PC-3 (cell line): ENCODE measurements at regions not wholly inside any gene's neighbourhood (a gene's known extent, or its start where the extent isn't known, plus 50 kb on each side); places are given as distances from the start of the nearest gene placed in this dataset.

Source experiments
- ATAC-seq: fragments of 200-7000 bp; cut with Tn5 transposase; 2 replicates; pipeline ENCODE4 v1.9.1; 2020; ENCODE audit warnings: mild to moderate bottlenecking, moderate library complexity
- BruUV-seq: library from RNA; stranded (reverse); fragments of 400-500 nt; replicated peaks from 2 replicates; lab custom pipeline; 2021; lab: Mats Ljungman, UMichigan
- CTCF ChIA-PET: fragments of 300-600 bp; sonication (Branson Sonifier 250); formaldehyde crosslinking; loops from one replicate; lab custom pipeline; 2022; ENCODE audit warnings: antibody characterized with exemption; lab: Charles Lee
- POLR2A ChIA-PET: fragments of 300-600 bp; sonication (Branson Sonifier 250); formaldehyde crosslinking; loops from one replicate; lab custom pipeline; 2022; ENCODE audit warnings: antibody characterized with exemption; ENCODE audit not compliant: unreplicated experiment; lab: Charles Lee
- DNase-seq: peaks from one replicate; pipeline ENCODE4 v3.0.0-alpha.2; 2015
- H2AFZ ChIP-seq: fragments of 300-600 bp; sonication (generic); 2 replicates; pipeline ENCODE4 v1.6.0; 2016; ENCODE audit warnings: antibody characterized with exemption, low read length
- H3F3A ChIP-seq: fragments of 300-600 bp; sonication (generic); one replicate; pipeline ENCODE4 v1.6.0; 2017; ENCODE audit warnings: antibody characterized with exemption, low read length, control low read depth, mild to moderate bottlenecking; ENCODE audit not compliant: unreplicated experiment
- H3K27ac ChIP-seq: fragments of 300-600 bp; sonication (generic); 2 replicates; pipeline ENCODE4 v1.5.1; 2016; ENCODE audit warnings: mild to moderate bottlenecking, low read length
- H3K27me3 ChIP-seq: fragments of 300-600 bp; sonication (generic); 2 replicates; pipeline ENCODE4 v1.6.1; 2016; ENCODE audit warnings: low read length, mixed read lengths
- H3K36me3 ChIP-seq: fragments of 300-600 bp; sonication (generic); 2 replicates; pipeline ENCODE4 v1.6.1; 2016; ENCODE audit warnings: low read depth, mixed run types, low read length, mixed read lengths
- H3K4me1 ChIP-seq: fragments of 300-600 bp; sonication (generic); 2 replicates; pipeline ENCODE4 v1.5.1; 2016; ENCODE audit warnings: low read length; ENCODE audit not compliant: insufficient read depth
- H3K4me2 ChIP-seq: fragments of 300-600 bp; sonication (generic); 2 replicates; pipeline ENCODE4 v1.6.0; 2016; ENCODE audit warnings: low read length
- H3K4me3 ChIP-seq: fragments of 300-600 bp; sonication (generic); 2 replicates; pipeline ENCODE4 v1.5.1; 2016; ENCODE audit warnings: mild to moderate bottlenecking, low read length, mixed read lengths
- H3K79me2 ChIP-seq: fragments of 300-600 bp; sonication (generic); 2 replicates; pipeline ENCODE4 v1.6.1; 2017; ENCODE audit warnings: low read length, mixed read lengths
- H3K9ac ChIP-seq: fragments of 300-600 bp; sonication (generic); 2 replicates; pipeline ENCODE4 v1.6.0; 2016; ENCODE audit warnings: mild to moderate bottlenecking, low read length
- H3K9me2 ChIP-seq: fragments of 300-600 bp; sonication (generic); replicated peaks from 2 replicates; pipeline ENCODE4 v1.6.1; 2016; ENCODE audit warnings: mixed run types, low read length, mixed read lengths
- H3K9me3 ChIP-seq: fragments of 300-600 bp; sonication (generic); 2 replicates; pipeline ENCODE4 v1.6.1; 2016; ENCODE audit warnings: low read length, mixed read lengths
- H4K20me1 ChIP-seq: fragments of 300-600 bp; sonication (generic); 2 replicates; pipeline ENCODE4 v1.6.1; 2016; ENCODE audit warnings: low read length, mixed read lengths
- EZH2 ChIP-seq: fragments of 300-600 bp; sonication (generic); IDR thresholded peaks from one replicate; pipeline ENCODE4 v1.6.1; 2017; ENCODE audit warnings: antibody characterized with exemption, mild to moderate bottlenecking, low read length; ENCODE audit not compliant: unreplicated experiment
- EZH2phosphoT487 ChIP-seq: fragments of 300-600 bp; sonication (generic); IDR thresholded peaks from 2 replicates; pipeline ENCODE4 v1.6.1; 2018; ENCODE audit warnings: mild to moderate bottlenecking, antibody characterized with exemption, low read length, borderline replicate concordance
- intact Hi-C: fragments of 100-400 bp; cut with micrococcal nuclease; formaldehyde crosslinking; loops from 2 replicates; pipeline ENCODE4 v1.9.0; 2023
- TF ChIP-seq, protein P1 (sequence below): fragments of 300-600 bp; sonication (generic); conservative IDR thresholded peaks from 2 replicates; pipeline ENCODE4 v1.5.1; 2017; ENCODE audit warnings: antibody characterized with exemption, low read depth, mild to moderate bottlenecking, low read length

DNA sequence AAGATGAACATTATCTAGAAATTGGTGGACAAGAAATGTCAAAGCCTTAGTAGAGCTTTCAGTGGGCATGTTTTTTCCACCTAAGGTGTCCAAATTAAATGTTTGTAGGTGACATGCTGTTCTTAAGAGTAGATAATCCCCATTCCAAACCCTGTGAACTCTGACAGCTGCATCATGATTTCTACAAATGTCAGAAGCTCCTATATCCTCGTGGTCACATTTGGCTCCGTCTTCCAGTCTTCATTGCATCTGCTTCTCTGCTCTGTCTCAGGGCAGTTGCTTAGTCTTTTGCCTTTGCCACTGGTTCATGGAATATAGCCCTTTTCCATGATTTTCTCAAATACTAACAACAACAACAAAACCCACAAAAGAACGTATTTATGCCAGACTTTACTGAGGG is 234.5 kb downstream of the DLEU7 start:
- ATAC-seq, result no peak
- H3K4me1 ChIP-seq, result no peaks in the 10 kb centered on the region
- no peak overlapping the region for H3K4me2 ChIP-seq
- TF ChIP-seq, protein P1, sequence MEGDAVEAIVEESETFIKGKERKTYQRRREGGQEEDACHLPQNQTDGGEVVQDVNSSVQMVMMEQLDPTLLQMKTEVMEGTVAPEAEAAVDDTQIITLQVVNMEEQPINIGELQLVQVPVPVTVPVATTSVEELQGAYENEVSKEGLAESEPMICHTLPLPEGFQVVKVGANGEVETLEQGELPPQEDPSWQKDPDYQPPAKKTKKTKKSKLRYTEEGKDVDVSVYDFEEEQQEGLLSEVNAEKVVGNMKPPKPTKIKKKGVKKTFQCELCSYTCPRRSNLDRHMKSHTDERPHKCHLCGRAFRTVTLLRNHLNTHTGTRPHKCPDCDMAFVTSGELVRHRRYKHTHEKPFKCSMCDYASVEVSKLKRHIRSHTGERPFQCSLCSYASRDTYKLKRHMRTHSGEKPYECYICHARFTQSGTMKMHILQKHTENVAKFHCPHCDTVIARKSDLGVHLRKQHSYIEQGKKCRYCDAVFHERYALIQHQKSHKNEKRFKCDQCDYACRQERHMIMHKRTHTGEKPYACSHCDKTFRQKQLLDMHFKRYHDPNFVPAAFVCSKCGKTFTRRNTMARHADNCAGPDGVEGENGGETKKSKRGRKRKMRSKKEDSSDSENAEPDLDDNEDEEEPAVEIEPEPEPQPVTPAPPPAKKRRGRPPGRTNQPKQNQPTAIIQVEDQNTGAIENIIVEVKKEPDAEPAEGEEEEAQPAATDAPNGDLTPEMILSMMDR, result no peak
- TF ChIP-seq EZH2phosphoT487 (no peak), EZH2 (no peak)
- no peaks in the 10 kb centered on the region for H3K9me2 ChIP-seq
- ChIA-PET POLR2A (no interaction called here), CTCF (no interaction called here)
- H3K36me3 ChIP-seq, result no peaks in the 10 kb centered on the region
- intact Hi-C loops, result no loop called here
- no peaks in the 10 kb centered on the region for H3K9me3 ChIP-seq
- H3F3A ChIP-seq, result no peaks in the 10 kb centered on the region
- no peak for DNase-seq
- H3K79me2 ChIP-seq, result no peaks in the 10 kb centered on the region
- no peaks in the 10 kb centered on the region for H4K20me1 ChIP-seq
- H3K27ac ChIP-seq, result no peak overlapping the region
- peaks cover 6% of the 10 kb centered on the region; the same call in 1 of the 2 replicates for H3K27me3 ChIP-seq
- no peak overlapping the region for H3K9ac ChIP-seq
- H2AFZ ChIP-seq, result no peak overlapping the region
- no TSS peak for BruUV-seq
- H3K4me3 ChIP-seq, result no peak overlapping the region

DNA sequence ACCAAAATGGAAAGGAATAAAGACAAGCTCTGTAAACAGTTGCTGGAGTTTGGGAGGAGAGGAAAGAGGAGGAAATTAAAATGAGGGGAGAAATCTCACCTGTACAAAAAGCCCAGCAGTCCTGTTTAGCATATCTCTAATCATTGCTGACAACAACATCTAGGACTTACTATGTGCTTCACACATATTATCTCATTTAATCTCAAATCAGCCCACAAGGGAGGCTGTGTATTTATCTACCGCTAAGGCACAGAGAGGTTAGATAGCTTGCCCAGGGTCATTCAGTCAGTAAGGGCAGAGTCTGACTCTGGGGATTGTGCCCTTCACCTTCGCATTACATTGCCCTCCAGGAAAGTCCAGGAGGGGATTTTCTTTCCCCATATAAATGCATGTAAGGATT is 233.3 kb downstream of the DLEU7 start:
- Histone ChIP-seq H3K36me3 (no peaks in the 10 kb centered on the region), H3K4me2 (no peak overlapping the region), H3K9me2 (no peaks in the 10 kb centered on the region), H3K79me2 (no peaks in the 10 kb centered on the region), H3K4me1 (no peaks in the 10 kb centered on the region), H3K9ac (no peak overlapping the region), H3K9me3 (no peaks in the 10 kb centered on the region), H3K4me3 (no peak overlapping the region), H3F3A (no peaks in the 10 kb centered on the region), H3K27me3 (peaks cover 6% of the 10 kb centered on the region; the same call in 1 of the 2 replicates), H3K27ac (no peak overlapping the region), H2AFZ (no peak overlapping the region), H4K20me1 (no peaks in the 10 kb centered on the region)
- TF ChIP-seq EZH2 (no peak), EZH2phosphoT487 (no peak)
- TF ChIP-seq, protein P1, result no peak
- ATAC-seq, result no peak
- no peak for DNase-seq
- POLR2A ChIA-PET, result no interaction called here
- no TSS peak for BruUV-seq
- CTCF ChIA-PET, result no interaction called here
- intact Hi-C loops, result no loop called here

DNA sequence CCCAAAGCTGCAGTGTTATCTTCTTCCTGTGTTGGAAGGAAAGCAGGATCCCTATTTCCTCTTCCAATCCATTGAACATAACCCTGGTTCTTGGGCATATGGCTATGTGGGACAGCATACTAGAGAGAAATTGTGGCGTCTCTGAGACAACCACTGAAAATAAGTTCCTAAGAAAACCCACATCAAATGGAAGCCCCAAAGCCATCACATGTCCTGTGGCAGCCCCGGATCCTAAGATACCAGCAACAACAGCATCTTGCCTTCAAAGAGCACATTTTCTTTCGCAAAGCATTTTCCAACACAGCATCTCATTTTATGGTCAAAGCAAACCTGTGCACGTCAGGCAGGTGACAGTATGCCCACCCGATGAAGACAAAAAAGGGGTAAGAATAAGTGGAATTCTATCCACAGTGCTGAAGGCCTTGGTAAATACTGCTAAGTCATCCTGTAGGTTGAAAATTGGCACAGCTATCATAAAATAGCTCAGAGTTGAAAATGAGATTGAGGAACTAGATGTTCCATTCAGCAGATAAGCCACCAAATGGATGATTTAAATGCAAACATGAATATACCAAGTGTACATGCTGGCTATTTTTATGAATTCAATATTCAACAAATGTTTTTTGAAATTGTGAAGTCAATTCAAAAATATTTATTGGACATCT is 232.2 kb downstream of the DLEU7 start:
- no peaks in the 10 kb centered on the region for H4K20me1 ChIP-seq
- H3K79me2 ChIP-seq, result no peaks in the 10 kb centered on the region
- no peak overlapping the region for H3K27ac ChIP-seq
- no peaks in the 10 kb centered on the region for H3F3A ChIP-seq
- no TSS peak for BruUV-seq
- H2AFZ ChIP-seq, result no peak overlapping the region
- no peaks in the 10 kb centered on the region for H3K36me3 ChIP-seq
- DNase-seq (no peak), ATAC-seq (no peak)
- no peak overlapping the region for H3K4me3 ChIP-seq
- no peaks in the 10 kb centered on the region for H3K4me1 ChIP-seq
- no peak overlapping the region for H3K9ac ChIP-seq
- H3K27me3 ChIP-seq, result peaks cover 6% of the 10 kb centered on the region; the same call in 1 of the 2 replicates
- intact Hi-C loops, result no loop called here
- H3K4me2 ChIP-seq, result no peak overlapping the region
- POLR2A ChIA-PET, result no interaction called here
- CTCF ChIA-PET, result no interaction called here
- no peaks in the 10 kb centered on the region for H3K9me2 ChIP-seq
- no peak for TF ChIP-seq EZH2phosphoT487
- TF ChIP-seq, protein P1, result no peak
- TF ChIP-seq EZH2, result no peak
- H3K9me3 ChIP-seq, result no peaks in the 10 kb centered on the region
